ENCODE measurements at regions not wholly inside any gene's neighbourhood (a gene's known extent, or its start where the extent isn't known, plus 50 kb on each side); places are given as distances from the start of the nearest gene placed in this dataset.
"Not testable (repeated sequence)": the region's sequence is repeated elsewhere in the genome, so short reads cannot be mapped to it uniquely, and the experiment has no call there.

DNA sequence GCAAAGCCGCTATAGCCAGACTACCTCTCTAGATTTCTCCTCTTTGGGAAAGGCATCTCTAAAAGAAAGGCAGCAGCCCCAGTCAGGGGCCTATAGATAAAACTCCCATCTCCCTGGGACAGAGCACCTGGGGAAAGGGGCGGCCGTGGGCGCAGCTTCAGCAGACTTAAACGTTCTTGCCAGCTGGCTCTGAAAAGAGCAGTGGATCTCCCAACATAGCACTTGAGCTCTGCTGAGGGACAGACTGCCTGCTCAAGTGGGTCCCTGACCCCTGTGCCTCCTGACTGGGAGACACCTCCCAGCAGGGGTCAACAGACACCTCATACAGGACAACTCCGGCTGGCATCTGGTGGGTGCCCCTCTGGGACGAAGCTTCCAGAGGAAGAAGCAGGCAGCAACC is 276.5 kb downstream of the CD109 start:
- TF ChIP-seq, protein P1, sequence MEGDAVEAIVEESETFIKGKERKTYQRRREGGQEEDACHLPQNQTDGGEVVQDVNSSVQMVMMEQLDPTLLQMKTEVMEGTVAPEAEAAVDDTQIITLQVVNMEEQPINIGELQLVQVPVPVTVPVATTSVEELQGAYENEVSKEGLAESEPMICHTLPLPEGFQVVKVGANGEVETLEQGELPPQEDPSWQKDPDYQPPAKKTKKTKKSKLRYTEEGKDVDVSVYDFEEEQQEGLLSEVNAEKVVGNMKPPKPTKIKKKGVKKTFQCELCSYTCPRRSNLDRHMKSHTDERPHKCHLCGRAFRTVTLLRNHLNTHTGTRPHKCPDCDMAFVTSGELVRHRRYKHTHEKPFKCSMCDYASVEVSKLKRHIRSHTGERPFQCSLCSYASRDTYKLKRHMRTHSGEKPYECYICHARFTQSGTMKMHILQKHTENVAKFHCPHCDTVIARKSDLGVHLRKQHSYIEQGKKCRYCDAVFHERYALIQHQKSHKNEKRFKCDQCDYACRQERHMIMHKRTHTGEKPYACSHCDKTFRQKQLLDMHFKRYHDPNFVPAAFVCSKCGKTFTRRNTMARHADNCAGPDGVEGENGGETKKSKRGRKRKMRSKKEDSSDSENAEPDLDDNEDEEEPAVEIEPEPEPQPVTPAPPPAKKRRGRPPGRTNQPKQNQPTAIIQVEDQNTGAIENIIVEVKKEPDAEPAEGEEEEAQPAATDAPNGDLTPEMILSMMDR (conservative IDR thresholded peaks at IDR 0.05; ENCODE audit: low read length), result not testable (repeated sequence)
- not testable (repeated sequence) for TF ChIP-seq EZH2phosphoT487 (IDR thresholded peaks at IDR 0.05; ENCODE audit: borderline replicate concordance, low read depth, low read length)
